ENCODE measurements at regions not wholly inside any gene's neighbourhood (a gene's known extent, or its start where the extent isn't known, plus 50 kb on each side); places are given as distances from the start of the nearest gene placed in this dataset.

- no peak for FAIRE-seq
Observed at GRCh38 chr13:22455036-22455435, 725.7 kb upstream of the SGCG start.

- FAIRE-seq: no peak
Observed at GRCh38 chr13:22461854-22462490, 718.8 kb upstream of the SGCG start.

- no peak for FAIRE-seq
Observed at GRCh38 chr13:22463089-22463488, 717.7 kb upstream of the SGCG start.

GRCh38 chr13:22468045-22468444 is 712.7 kb upstream of the SGCG start:
- no peak for FAIRE-seq

GRCh38 chr13:22468824-22469223 is 712.0 kb upstream of the SGCG start:
- FAIRE-seq: no peak

- no peak for FAIRE-seq
Observed at GRCh38 chr13:22469452-22469851, 711.3 kb upstream of the SGCG start.

GRCh38 chr13:22470075-22470474 is 710.7 kb upstream of the SGCG start:
- no peak for FAIRE-seq

- FAIRE-seq: no peak
Observed at GRCh38 chr13:22482496-22483000, 698.2 kb upstream of the SGCG start.

- no peak for FAIRE-seq
Observed at GRCh38 chr13:22483276-22483675, 697.5 kb upstream of the SGCG start.

GRCh38 chr13:22486490-22486889 is 694.3 kb upstream of the SGCG start:
- FAIRE-seq: no peak

GRCh38 chr13:22487932-22488331 is 692.8 kb upstream of the SGCG start:
- no peak for FAIRE-seq

- FAIRE-seq: no peak
Observed at GRCh38 chr13:22489771-22490170, 691.0 kb upstream of the SGCG start.

GRCh38 chr13:22495819-22496218 is 685.0 kb upstream of the SGCG start:
- FAIRE-seq: no peak

GRCh38 chr13:22496803-22497508 is 683.8 kb upstream of the SGCG start:
- no peak for FAIRE-seq

- no peak for FAIRE-seq
Observed at GRCh38 chr13:22497991-22498780, 682.6 kb upstream of the SGCG start.

- no peak for FAIRE-seq
Observed at GRCh38 chr13:22499919-22500318, 680.9 kb upstream of the SGCG start.

GRCh38 chr13:22505489-22505888 is 675.3 kb upstream of the SGCG start:
- FAIRE-seq: no peak

GRCh38 chr13:22506096-22506691 is 674.6 kb upstream of the SGCG start:
- FAIRE-seq: no peak

- FAIRE-seq: no peak
Observed at GRCh38 chr13:22517544-22517943, 663.2 kb upstream of the SGCG start.

- no peak for FAIRE-seq
Observed at GRCh38 chr13:22536851-22537250, 643.9 kb upstream of the SGCG start.

- FAIRE-seq: no peak
Observed at GRCh38 chr13:22538400-22538799, 642.4 kb upstream of the SGCG start.

GRCh38 chr13:22549126-22549525 is 631.7 kb upstream of the SGCG start:
- no peak for FAIRE-seq

- FAIRE-seq: no peak
Observed at GRCh38 chr13:22561581-22561980, 619.2 kb upstream of the SGCG start.

Measured in colon (tissue), 2 donors.